Astrocyte (in vitro differentiated cells and primary cell): ENCODE measurements at regions not wholly inside any gene's neighbourhood (a gene's known extent, or its start where the extent isn't known, plus 50 kb on each side); places are given as distances from the start of the nearest gene placed in this dataset.
A peak's percentile ranks its signal among the peaks of the same experiment; 100 is the strongest.

Experiments used
- DNase-seq: peaks from one replicate; pipeline ENCODE4 v3.0.0-alpha.2; 2010; ENCODE audit warnings: low read depth
- FAIRE-seq: peaks from 2 replicates; lab custom pipeline; 2011; peaks lifted over from hg19 to GRCh38; lab: Jason Lieb, UNC
- H2AFZ ChIP-seq: 2 replicates; pipeline ENCODE4 v1.6.0; 2012; ENCODE audit warnings: low read depth, low read length, inconsistent platforms
- H3K27ac ChIP-seq: 2 replicates; pipeline ENCODE4 v1.5.1; 2011; ENCODE audit warnings: low read depth, low read length, inconsistent platforms
- H3K27me3 ChIP-seq: 2 replicates; pipeline ENCODE4 v1.6.0; 2011; ENCODE audit warnings: low read length, inconsistent platforms; ENCODE audit not compliant: insufficient read depth
- H3K36me3 ChIP-seq: 2 replicates; pipeline ENCODE4 v1.5.1; 2011; ENCODE audit warnings: low read length, inconsistent platforms; ENCODE audit not compliant: insufficient read depth
- H3K4me1 ChIP-seq: 2 replicates; pipeline ENCODE4 v1.5.1; 2011; ENCODE audit warnings: low read length, inconsistent platforms; ENCODE audit not compliant: insufficient read depth
- H3K4me2 ChIP-seq: 2 replicates; pipeline ENCODE4 v1.6.0; 2012; ENCODE audit warnings: low read length, inconsistent platforms
- H3K4me3 ChIP-seq: 2 replicates; pipeline ENCODE4 v1.5.1; 2011; ENCODE audit warnings: low read depth, mild to moderate bottlenecking, low read length, inconsistent platforms; ENCODE audit not compliant: insufficient read depth
- H3K79me2 ChIP-seq: 2 replicates; pipeline ENCODE4 v1.6.0; 2012; ENCODE audit warnings: mild to moderate bottlenecking, low read length, inconsistent platforms; ENCODE audit not compliant: insufficient read depth
- H3K9ac ChIP-seq: 2 replicates; pipeline ENCODE4 v1.6.0; 2012; ENCODE audit warnings: mild to moderate bottlenecking, low read length, inconsistent platforms
- H3K9me3 ChIP-seq: 2 replicates; pipeline ENCODE4 v1.5.1; 2012; ENCODE audit warnings: low read depth, mild to moderate bottlenecking, low read length, inconsistent platforms; ENCODE audit not compliant: insufficient read depth
- H4K20me1 ChIP-seq: 2 replicates; pipeline ENCODE4 v1.6.0; 2012; ENCODE audit warnings: low read length, inconsistent platforms; ENCODE audit not compliant: insufficient read depth
- H3K27ac Mint-ChIP-seq: one replicate; pipeline ENCODE4 v1.8.0; 2021; ENCODE audit warnings: mild to moderate bottlenecking, mixed read lengths; ENCODE audit not compliant: unreplicated experiment
- H3K27me3 Mint-ChIP-seq: one replicate; pipeline ENCODE4 v1.8.0; 2021; ENCODE audit warnings: low read depth, mixed read lengths; ENCODE audit not compliant: unreplicated experiment
- H3K36me3 Mint-ChIP-seq: one replicate; pipeline ENCODE4 v1.8.0; 2021; ENCODE audit warnings: low read depth, mixed read lengths; ENCODE audit not compliant: unreplicated experiment
- H3K4me1 Mint-ChIP-seq: one replicate; pipeline ENCODE4 v1.8.0; 2021; ENCODE audit warnings: low read depth, mixed read lengths; ENCODE audit not compliant: unreplicated experiment
- H3K4me3 Mint-ChIP-seq: one replicate; pipeline ENCODE4 v1.8.0; 2021; ENCODE audit warnings: mild to moderate bottlenecking, moderate library complexity, mixed read lengths; ENCODE audit not compliant: unreplicated experiment
- H3K9me3 Mint-ChIP-seq: one replicate; pipeline ENCODE4 v1.8.0; 2021; ENCODE audit warnings: mild to moderate bottlenecking, mixed read lengths; ENCODE audit not compliant: unreplicated experiment
- EZH2 ChIP-seq: IDR thresholded peaks from 2 replicates; pipeline ENCODE4 v1.6.1; 2012; ENCODE audit warnings: mild to moderate bottlenecking, low read length, inconsistent platforms; ENCODE audit not compliant: insufficient read depth
- TF ChIP-seq, protein P1 (sequence below): IDR thresholded peaks from 2 replicates; pipeline ENCODE4 v1.5.1; 2011; ENCODE audit warnings: low read depth, mild to moderate bottlenecking, inconsistent platforms, low read length, moderate library complexity; ENCODE audit not compliant: insufficient read depth

DNA sequence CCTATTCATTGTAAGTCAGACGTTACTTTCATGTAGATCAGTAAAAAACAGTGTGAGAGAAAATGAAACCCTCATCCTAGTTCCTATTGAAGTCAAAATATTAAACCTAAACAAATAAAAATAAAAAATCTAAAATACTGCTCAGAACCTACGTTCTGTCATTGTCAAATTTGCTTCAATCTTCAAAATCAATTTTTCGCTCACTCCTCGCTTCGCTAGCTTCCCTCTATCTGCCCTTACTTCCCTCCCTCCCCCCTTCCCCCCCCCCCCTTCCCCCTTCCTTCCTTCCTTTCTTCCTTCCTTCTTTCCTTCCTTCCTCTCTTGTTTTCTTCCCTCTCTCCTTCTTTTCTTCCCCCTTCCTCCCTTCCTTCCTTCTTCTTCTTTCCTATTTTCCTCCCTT is 310.9 kb upstream of the PDE3A start:
- Mint-ChIP-seq H3K4me1 (no peaks in the 10 kb centered on the region), H3K27me3 (peaks cover 2% of the 10 kb centered on the region), H3K27ac (no peak overlapping the region), H3K9me3 (no peaks in the 10 kb centered on the region), H3K4me3 (no peak overlapping the region), H3K36me3 (no peaks in the 10 kb centered on the region)
- Histone ChIP-seq H3K27ac (no peak overlapping the region), H3K36me3 (no peaks in the 10 kb centered on the region), H3K27me3 (no peaks in the 10 kb centered on the region), H4K20me1 (no peaks in the 10 kb centered on the region), H3K4me3 (no peak overlapping the region), H3K79me2 (no peaks in the 10 kb centered on the region), H3K4me1 (no peaks in the 10 kb centered on the region), H3K9me3 (no peaks in the 10 kb centered on the region), H2AFZ (no peak overlapping the region), H3K9ac (no peak overlapping the region), H3K4me2 (no peak overlapping the region)
- DNase-seq, result no peak
- TF ChIP-seq, protein P1, sequence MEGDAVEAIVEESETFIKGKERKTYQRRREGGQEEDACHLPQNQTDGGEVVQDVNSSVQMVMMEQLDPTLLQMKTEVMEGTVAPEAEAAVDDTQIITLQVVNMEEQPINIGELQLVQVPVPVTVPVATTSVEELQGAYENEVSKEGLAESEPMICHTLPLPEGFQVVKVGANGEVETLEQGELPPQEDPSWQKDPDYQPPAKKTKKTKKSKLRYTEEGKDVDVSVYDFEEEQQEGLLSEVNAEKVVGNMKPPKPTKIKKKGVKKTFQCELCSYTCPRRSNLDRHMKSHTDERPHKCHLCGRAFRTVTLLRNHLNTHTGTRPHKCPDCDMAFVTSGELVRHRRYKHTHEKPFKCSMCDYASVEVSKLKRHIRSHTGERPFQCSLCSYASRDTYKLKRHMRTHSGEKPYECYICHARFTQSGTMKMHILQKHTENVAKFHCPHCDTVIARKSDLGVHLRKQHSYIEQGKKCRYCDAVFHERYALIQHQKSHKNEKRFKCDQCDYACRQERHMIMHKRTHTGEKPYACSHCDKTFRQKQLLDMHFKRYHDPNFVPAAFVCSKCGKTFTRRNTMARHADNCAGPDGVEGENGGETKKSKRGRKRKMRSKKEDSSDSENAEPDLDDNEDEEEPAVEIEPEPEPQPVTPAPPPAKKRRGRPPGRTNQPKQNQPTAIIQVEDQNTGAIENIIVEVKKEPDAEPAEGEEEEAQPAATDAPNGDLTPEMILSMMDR, result no peak
- no peak for TF ChIP-seq EZH2
- no peak for FAIRE-seq

DNA sequence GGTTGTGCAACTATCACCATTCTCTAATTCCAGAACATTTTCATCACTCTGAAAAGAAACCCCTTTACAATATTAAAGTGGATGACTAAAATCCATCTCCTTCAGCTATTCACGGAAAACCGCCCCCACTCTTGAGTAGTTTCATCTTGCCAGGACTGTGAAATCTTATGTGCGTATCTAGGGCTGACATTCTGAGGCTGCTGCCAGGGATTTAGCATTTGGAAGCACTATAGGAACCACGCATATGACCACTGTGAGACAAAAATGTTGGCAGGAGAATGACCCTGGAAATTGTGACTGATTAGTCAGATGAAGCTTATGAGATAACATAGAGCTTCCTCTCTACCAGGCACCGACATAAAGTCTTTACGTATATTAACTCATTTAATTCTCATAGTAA is 305.2 kb upstream of the PDE3A start:
- FAIRE-seq (no peak), DNase-seq (peak; percentile 80)
- TF ChIP-seq, protein P1, result no peak
- TF ChIP-seq EZH2, result no peak
- H3K79me2 ChIP-seq, result no peaks in the 10 kb centered on the region
- no peaks in the 10 kb centered on the region for H3K4me1 Mint-ChIP-seq
- no peaks in the 10 kb centered on the region for H3K4me1 ChIP-seq
- no peaks in the 10 kb centered on the region for H4K20me1 ChIP-seq
- no peaks in the 10 kb centered on the region for H3K9me3 ChIP-seq
- peaks cover 2% of the 10 kb centered on the region for H3K27me3 Mint-ChIP-seq
- H3K36me3 ChIP-seq, result no peaks in the 10 kb centered on the region
- no peaks in the 10 kb centered on the region for H3K36me3 Mint-ChIP-seq
- no peak overlapping the region for H3K27ac ChIP-seq
- H3K9ac ChIP-seq, result no peak overlapping the region
- no peak overlapping the region for H3K27ac Mint-ChIP-seq
- no peak overlapping the region for H3K4me3 Mint-ChIP-seq
- no peaks in the 10 kb centered on the region for H3K27me3 ChIP-seq
- H3K4me2 ChIP-seq, result no peak overlapping the region
- no peak overlapping the region for H2AFZ ChIP-seq
- peaks cover 3% of the 10 kb centered on the region for H3K9me3 Mint-ChIP-seq
- H3K4me3 ChIP-seq, result no peak overlapping the region

DNA sequence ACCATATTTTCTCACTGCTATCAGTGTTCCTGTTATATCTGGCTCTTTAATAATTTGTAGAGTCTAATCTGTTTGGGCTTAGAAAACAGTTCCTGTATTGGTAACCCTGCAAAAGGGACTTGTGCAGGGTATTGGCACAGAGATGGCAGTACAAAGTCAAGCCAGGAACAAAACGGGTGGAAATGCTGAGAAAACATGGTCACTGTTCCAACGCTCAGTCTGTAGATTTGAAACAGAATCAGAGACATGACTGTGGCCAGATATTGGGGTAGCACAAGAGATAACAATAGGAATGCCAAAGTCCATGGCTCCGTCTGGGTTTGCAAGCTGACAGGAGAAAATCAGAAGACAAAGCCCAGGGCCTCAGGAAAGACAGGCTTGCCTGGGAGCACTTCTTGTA is 290.7 kb upstream of the PDE3A start:
- no peak overlapping the region for H3K9ac ChIP-seq
- H3K27ac ChIP-seq, result no peak overlapping the region
- FAIRE-seq, result no peak

More for the DNA sequence above, 290.7 kb upstream of the PDE3A start:
- H3K4me3 Mint-ChIP-seq, result no peak overlapping the region
- H3K9me3 Mint-ChIP-seq, result no peaks in the 10 kb centered on the region
- Histone ChIP-seq H2AFZ (no peak overlapping the region), H4K20me1 (no peaks in the 10 kb centered on the region), H3K4me2 (no peak overlapping the region), H3K4me1 (no peaks in the 10 kb centered on the region), H3K79me2 (no peaks in the 10 kb centered on the region), H3K36me3 (no peaks in the 10 kb centered on the region), H3K9me3 (no peaks in the 10 kb centered on the region), H3K27me3 (no peaks in the 10 kb centered on the region), H3K4me3 (no peak overlapping the region)
- H3K36me3 Mint-ChIP-seq, result no peaks in the 10 kb centered on the region
- no peak for TF ChIP-seq EZH2
- TF ChIP-seq, protein P1, result no peak
- DNase-seq, result no peak
- H3K27ac Mint-ChIP-seq, result no peak overlapping the region
- no peaks in the 10 kb centered on the region for H3K4me1 Mint-ChIP-seq
- no peaks in the 10 kb centered on the region for H3K27me3 Mint-ChIP-seq
